K562 (cell line): ENCODE measurements at regions not wholly inside any gene's neighbourhood (a gene's known extent, or its start where the extent isn't known, plus 50 kb on each side); places are given as distances from the start of the nearest gene placed in this dataset.

Experiments
- CBFB ChIP-seq: sonication (generic); formaldehyde crosslinking; IDR thresholded peaks from 2 replicates; pipeline ENCODE4 v1.4.0; 2020; ENCODE audit warnings: mild to moderate bottlenecking, missing genetic modification reagents
- ETV5 ChIP-seq: sonication (generic); formaldehyde crosslinking; IDR thresholded peaks from 2 replicates; pipeline ENCODE4 v1.4.0; 2020; ENCODE audit warnings: low read depth, mild to moderate bottlenecking, missing genetic modification reagents
- GABPB2 ChIP-seq: fragments of 250-450 bp; sonication (Bioruptor Pico); conservative IDR thresholded peaks from 2 replicates; pipeline ENCODE4 v1.5.1; 2021; ENCODE audit warnings: mild to moderate bottlenecking
- GTF2E2 ChIP-seq: fragments of 200-800 bp; sonication (Bioruptor generic); IDR thresholded peaks from 2 replicates; pipeline ENCODE4 v1.6.1; 2016; ENCODE audit warnings: missing genetic modification characterization, missing compliant biosample characterization
- NKRF ChIP-seq: fragments of 450-650 bp; IDR thresholded peaks from 2 replicates; pipeline ENCODE4 v1.6.1; 2016; ENCODE audit warnings: borderline replicate concordance
- NR1H2 ChIP-seq: sonication (generic); formaldehyde crosslinking; IDR thresholded peaks from 2 replicates; pipeline ENCODE4 v1.4.0; 2020; ENCODE audit warnings: mild to moderate bottlenecking, missing genetic modification reagents
- PRDM10 ChIP-seq: fragments of 450-650 bp; IDR thresholded peaks from 2 replicates; pipeline ENCODE4 v1.6.1; 2018; ENCODE audit not compliant: partially characterized antibody
- PREB ChIP-seq: sonication (generic); formaldehyde crosslinking; IDR thresholded peaks from 2 replicates; pipeline ENCODE4 v1.8.1; 2023; ENCODE audit warnings: mild to moderate bottlenecking, missing genetic modification reagents
- RB1 ChIP-seq: fragments of 450-650 bp; IDR thresholded peaks from 2 replicates; pipeline ENCODE4 v1.6.1; 2017; ENCODE audit warnings: low read depth, mild to moderate bottlenecking
- TAL1 ChIP-seq: fragments of 450-650 bp; IDR thresholded peaks from 2 replicates; pipeline ENCODE4 v1.6.1; 2016; ENCODE audit warnings: mild to moderate bottlenecking
- ZNF407 ChIP-seq: fragments of 450-650 bp; IDR thresholded peaks from 2 replicates; pipeline ENCODE4 v1.6.1; 2016; ENCODE audit warnings: low read depth
- TF ChIP-seq, protein P1 (sequence below): fragments of 250-450 bp; sonication (Bioruptor Pico); IDR thresholded peaks from 2 replicates; pipeline ENCODE4 v1.8.0; 2022; ENCODE audit warnings: moderate library complexity, mild to moderate bottlenecking, inconsistent platforms

GRCh38 chr10:44238212-44238611, 146.7 kb downstream of the CXCL12 start (continued):
- TF ChIP-seq ZNF407 (no peak), GTF2E2 (tag) (no peak), CBFB (CRISPR knock-in tag) (no peak), PREB (no peak), TAL1 (peak; percentile 76), NKRF (no peak), NR1H2 (CRISPR knock-in tag) (no peak), PRDM10 (peak; percentile 20), GABPB2 (CRISPR knock-in tag) (no peak), RB1 (no peak), ETV5 (CRISPR knock-in tag) (no peak)
- TF ChIP-seq, protein P1, sequence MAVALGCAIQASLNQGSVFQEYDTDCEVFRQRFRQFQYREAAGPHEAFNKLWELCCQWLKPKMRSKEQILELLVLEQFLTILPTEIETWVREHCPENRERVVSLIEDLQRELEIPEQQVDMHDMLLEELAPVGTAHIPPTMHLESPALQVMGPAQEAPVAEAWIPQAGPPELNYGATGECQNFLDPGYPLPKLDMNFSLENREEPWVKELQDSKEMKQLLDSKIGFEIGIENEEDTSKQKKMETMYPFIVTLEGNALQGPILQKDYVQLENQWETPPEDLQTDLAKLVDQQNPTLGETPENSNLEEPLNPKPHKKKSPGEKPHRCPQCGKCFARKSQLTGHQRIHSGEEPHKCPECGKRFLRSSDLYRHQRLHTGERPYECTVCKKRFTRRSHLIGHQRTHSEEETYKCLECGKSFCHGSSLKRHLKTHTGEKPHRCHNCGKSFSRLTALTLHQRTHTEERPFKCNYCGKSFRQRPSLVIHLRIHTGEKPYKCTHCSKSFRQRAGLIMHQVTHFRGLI (CRISPR knock-in tag), result no peak
